Upper lobe of right lung (tissue), 1 donor: ENCODE measurements at regions not wholly inside any gene's neighbourhood (a gene's known extent, or its start where the extent isn't known, plus 50 kb on each side); places are given as distances from the start of the nearest gene placed in this dataset.
A peak's percentile ranks its signal among the peaks of the same experiment; 100 is the strongest.

ENCODE experiments used
- ATAC-seq: fragments of 200-7000 bp; cut with Tn5 transposase; one replicate; pipeline ENCODE4 v1.9.1; 2020; ENCODE audit warnings: mild to moderate bottlenecking, moderate library complexity
- DNase-seq: peaks from one replicate; pipeline ENCODE4 v3.0.0-alpha.2; 2020
- H3K27ac ChIP-seq: fragments of 200-600 bp; one replicate; pipeline ENCODE4 v1.8.0; 2022
- H3K27me3 ChIP-seq: fragments of 200-600 bp; one replicate; pipeline ENCODE4 v1.8.0; 2022; ENCODE audit warnings: mild to moderate bottlenecking
- H3K36me3 ChIP-seq: fragments of 200-600 bp; one replicate; pipeline ENCODE4 v1.8.0; 2022
- H3K4me1 ChIP-seq: fragments of 200-600 bp; one replicate; pipeline ENCODE4 v1.8.0; 2022
- H3K4me3 ChIP-seq: fragments of 200-600 bp; one replicate; pipeline ENCODE4 v1.8.0; 2022; ENCODE audit warnings: mild to moderate bottlenecking
- H3K9me3 ChIP-seq: fragments of 200-600 bp; one replicate; pipeline ENCODE4 v1.8.0; 2022
- intact Hi-C: fragments of 100-400 bp; cut with DNase I; formaldehyde crosslinking; loops from one replicate; pipeline ENCODE4 v1.11.0; 2022
- TF ChIP-seq, protein P1 (sequence below): fragments of 200-600 bp; IDR thresholded peaks from one replicate; pipeline ENCODE4 v1.8.0; 2022; ENCODE audit warnings: antibody characterized with exemption
- donor health status: DM: no; HTN: yes; CAD: no; lungs with severe emphysema.

- H3K4me3 ChIP-seq: no peak overlapping the region
- H3K27ac ChIP-seq: no peak overlapping the region
- ATAC-seq: peak; percentile 31
- H3K27me3 ChIP-seq: no peaks in the 10 kb centered on the region
- H3K9me3 ChIP-seq: no peaks in the 10 kb centered on the region
- no peaks in the 10 kb centered on the region for H3K4me1 ChIP-seq
- TF ChIP-seq, protein P1, sequence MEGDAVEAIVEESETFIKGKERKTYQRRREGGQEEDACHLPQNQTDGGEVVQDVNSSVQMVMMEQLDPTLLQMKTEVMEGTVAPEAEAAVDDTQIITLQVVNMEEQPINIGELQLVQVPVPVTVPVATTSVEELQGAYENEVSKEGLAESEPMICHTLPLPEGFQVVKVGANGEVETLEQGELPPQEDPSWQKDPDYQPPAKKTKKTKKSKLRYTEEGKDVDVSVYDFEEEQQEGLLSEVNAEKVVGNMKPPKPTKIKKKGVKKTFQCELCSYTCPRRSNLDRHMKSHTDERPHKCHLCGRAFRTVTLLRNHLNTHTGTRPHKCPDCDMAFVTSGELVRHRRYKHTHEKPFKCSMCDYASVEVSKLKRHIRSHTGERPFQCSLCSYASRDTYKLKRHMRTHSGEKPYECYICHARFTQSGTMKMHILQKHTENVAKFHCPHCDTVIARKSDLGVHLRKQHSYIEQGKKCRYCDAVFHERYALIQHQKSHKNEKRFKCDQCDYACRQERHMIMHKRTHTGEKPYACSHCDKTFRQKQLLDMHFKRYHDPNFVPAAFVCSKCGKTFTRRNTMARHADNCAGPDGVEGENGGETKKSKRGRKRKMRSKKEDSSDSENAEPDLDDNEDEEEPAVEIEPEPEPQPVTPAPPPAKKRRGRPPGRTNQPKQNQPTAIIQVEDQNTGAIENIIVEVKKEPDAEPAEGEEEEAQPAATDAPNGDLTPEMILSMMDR: no peak
- intact Hi-C loops: no loop called here
- no peak for DNase-seq
- H3K36me3 ChIP-seq: no peaks in the 10 kb centered on the region
Measured at GRCh38 chr6:14458669-14459266, 341.2 kb downstream of the CD83 start.

DNA sequence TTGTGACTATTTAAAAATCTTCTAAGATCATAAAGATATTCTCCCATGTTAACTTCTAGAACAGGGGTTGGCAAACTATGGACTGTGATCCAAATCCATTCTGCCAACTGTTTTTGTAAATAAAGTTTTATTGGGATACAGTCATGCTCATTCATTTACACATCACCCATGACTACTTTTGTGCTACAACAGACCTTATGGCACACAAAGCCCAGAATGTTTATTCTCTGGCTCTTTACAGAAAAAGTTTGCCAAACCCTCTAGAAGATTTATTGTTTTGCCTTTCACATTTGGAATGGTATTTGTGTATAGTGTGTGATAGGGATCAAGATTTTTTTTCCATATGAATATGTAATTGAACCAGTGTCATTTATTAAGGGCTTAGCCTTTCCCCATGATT lies 341.7 kb downstream of the CD83 start:
- Histone ChIP-seq H3K9me3 (no peaks in the 10 kb centered on the region), H3K4me3 (no peak overlapping the region), H3K27ac (no peak overlapping the region), H3K36me3 (no peaks in the 10 kb centered on the region), H3K27me3 (no peaks in the 10 kb centered on the region), H3K4me1 (no peaks in the 10 kb centered on the region)
- ATAC-seq: no peak
- DNase-seq: no peak
- TF ChIP-seq, protein P1: no peak
- intact Hi-C loops: no loop called here

- H3K4me1 ChIP-seq: no peaks in the 10 kb centered on the region
- TF ChIP-seq, protein P1: no peak
- H3K27me3 ChIP-seq: no peaks in the 10 kb centered on the region
- no peaks in the 10 kb centered on the region for H3K9me3 ChIP-seq
- DNase-seq (no peak), ATAC-seq (no peak)
- no peak overlapping the region for H3K4me3 ChIP-seq
- intact Hi-C loops: no loop called here
- no peaks in the 10 kb centered on the region for H3K36me3 ChIP-seq
- H3K27ac ChIP-seq: no peak overlapping the region
Measured at GRCh38 chr6:14460556-14460955, 343.0 kb downstream of the CD83 start.

- Histone ChIP-seq H3K9me3 (no peaks in the 10 kb centered on the region), H3K27me3 (no peaks in the 10 kb centered on the region), H3K4me1 (no peaks in the 10 kb centered on the region), H3K4me3 (no peak overlapping the region), H3K36me3 (no peaks in the 10 kb centered on the region), H3K27ac (no peak overlapping the region)
- TF ChIP-seq, protein P1: no peak
- no peak for DNase-seq
- no peak for ATAC-seq
- intact Hi-C loops: no loop called here
Measured at GRCh38 chr6:14462135-14462534, 344.6 kb downstream of the CD83 start.

- Histone ChIP-seq H3K27ac (no peak overlapping the region), H3K36me3 (no peaks in the 10 kb centered on the region), H3K27me3 (no peaks in the 10 kb centered on the region), H3K4me1 (no peaks in the 10 kb centered on the region), H3K4me3 (no peak overlapping the region), H3K9me3 (no peaks in the 10 kb centered on the region)
- ATAC-seq: no peak
- intact Hi-C loops: no loop called here
- no peak for DNase-seq
- TF ChIP-seq, protein P1: no peak
Measured at GRCh38 chr6:14462566-14462965, 345.0 kb downstream of the CD83 start.

DNA sequence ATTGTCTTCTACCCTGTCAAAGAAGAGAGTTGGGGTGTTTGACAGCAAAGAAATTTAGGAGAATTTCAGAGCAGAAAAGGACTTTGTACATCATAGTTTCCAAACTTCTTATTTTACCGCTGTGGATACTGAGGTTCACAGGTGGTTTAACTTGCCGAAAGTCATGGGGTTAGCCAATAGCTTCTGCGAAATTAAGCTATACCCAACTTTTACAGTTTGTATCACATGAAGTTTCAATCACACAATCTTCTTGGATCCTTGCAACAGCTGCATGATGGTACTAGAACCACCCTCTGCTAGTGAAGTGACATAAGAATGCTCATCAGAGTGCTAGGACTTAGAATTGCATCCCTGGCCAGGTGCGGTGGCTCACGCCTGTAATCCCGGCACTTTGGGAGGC lies 345.5 kb downstream of the CD83 start:
- Histone ChIP-seq H3K36me3 (no peaks in the 10 kb centered on the region), H3K27ac (no peak overlapping the region), H3K9me3 (no peaks in the 10 kb centered on the region), H3K4me3 (no peak overlapping the region), H3K27me3 (no peaks in the 10 kb centered on the region), H3K4me1 (no peaks in the 10 kb centered on the region)
- ATAC-seq (no peak), DNase-seq (no peak)
- intact Hi-C loops: no loop called here
- TF ChIP-seq, protein P1: no peak
